ENCODE measurements at regions not wholly inside any gene's neighbourhood (a gene's known extent, or its start where the extent isn't known, plus 50 kb on each side); places are given as distances from the start of the nearest gene placed in this dataset.

- Histone ChIP-seq H2BK5ac (ENCODE audit: insufficient read length, low read length) (no peak overlapping the region), H4K20me1 (ENCODE audit: control insufficient read depth, insufficient read depth, insufficient read length) (no peaks in the 10 kb centered on the region), H3K23ac (ENCODE audit: insufficient read length, low read depth, low read length) (no peak overlapping the region), H3K27ac (ENCODE audit: insufficient read length, low read depth, low read length) (no peak overlapping the region), H4K5ac (ENCODE audit: insufficient read length, low read depth, low read length) (no peak overlapping the region), H2BK20ac (ENCODE audit: low read depth, low read length, poor library complexity, severe bottlenecking) (no peak overlapping the region), H4K8ac (replicated peaks; ENCODE audit: insufficient read length, low read depth, low read length) (no peak overlapping the region), H3K9ac (ENCODE audit: extremely low read depth, insufficient read length, low read length) (no peak overlapping the region), H3K27me3 (ENCODE audit: insufficient read depth, low read length) (no peaks in the 10 kb centered on the region), H3K9me3 (ENCODE audit: control insufficient read depth, low read depth, low read length) (no peaks in the 10 kb centered on the region), H3K4me1 (ENCODE audit: insufficient read depth, low read length) (no peaks in the 10 kb centered on the region), H2BK15ac (ENCODE audit: low read depth, low read length) (no peak overlapping the region), H3T11ph (ENCODE audit: low read length) (no peak overlapping the region), H3K79me2 (ENCODE audit: insufficient read depth, low read length) (no peaks in the 10 kb centered on the region), H3K14ac (ENCODE audit: insufficient read depth, low read length) (no peak overlapping the region), H3K23me2 (ENCODE audit: insufficient read length, low read depth, low read length, poor library complexity, severe bottlenecking) (no peaks in the 10 kb centered on the region), H2AK5ac (ENCODE audit: insufficient read length, low read length) (no peak overlapping the region), H3K4me2 (ENCODE audit: insufficient read depth, insufficient read length, low read length) (no peak overlapping the region), H4K91ac (ENCODE audit: insufficient read length, low read depth, low read length) (no peak overlapping the region), H2BK120ac (ENCODE audit: low read depth, low read length, poor library complexity, severe bottlenecking) (no peak overlapping the region), H3K56ac (ENCODE audit: insufficient read length, low read depth, low read length) (no peak overlapping the region), H3K18ac (ENCODE audit: insufficient read length, low read depth, low read length) (no peak overlapping the region), H3K79me1 (ENCODE audit: insufficient read depth, low read depth, low read length, poor library complexity, severe bottlenecking) (no peaks in the 10 kb centered on the region), H2AFZ (ENCODE audit: low read length) (no peak overlapping the region), H3K4ac (ENCODE audit: low read depth, low read length) (no peak overlapping the region), H2BK12ac (ENCODE audit: insufficient read length, low read depth, low read length) (no peak overlapping the region)
- Mint-ChIP-seq H3K27ac (no peak overlapping the region), H3K4me3 (no peak overlapping the region), H3K9me3 (peaks cover 3 to 6% of the 10 kb centered on the region in 2 experiments; a peak in 4 of 5 replicates), H3K4me1 (no peaks in the 10 kb centered on the region), H3K27me3 (ENCODE audit: low read depth) (no peaks in the 10 kb centered on the region), H3K36me3 (ENCODE audit: insufficient read depth in 1 of 3, low read depth in 3 of 3) (peaks cover 0 to 5% (median 5%) of the 10 kb centered on the region in 3 experiments; a peak in 4 of 7 replicates)
- no peak for TF ChIP-seq CTCF (conservative IDR thresholded peaks at IDR 0.05)
- no CpG with 5 or more reads among the region's 2 CpGs for WGBS (ENCODE audit: extremely low coverage, insufficient read length, low lambda C conversion rate)
- DNase-seq, result no peak
Observed at GRCh38 chr2:220743203-220743602, 828.9 kb downstream of the EPHA4 start.
